CD8-positive, alpha-beta memory T cell (primary cell): ENCODE measurements at regions not wholly inside any gene's neighbourhood (a gene's known extent, or its start where the extent isn't known, plus 50 kb on each side); places are given as distances from the start of the nearest gene placed in this dataset.

ENCODE experiments used
- CTCF ChIA-PET: fragments of 350-600 bp; sonication (Branson Sonifier 250); formaldehyde crosslinking; loops from one replicate; lab custom pipeline; 2021; ENCODE audit warnings: antibody characterized with exemption; lab: Charles Lee
- POLR2A ChIA-PET: fragments of 350-600 bp; sonication (Branson Sonifier 250); formaldehyde crosslinking; loops from one replicate; lab custom pipeline; 2021; ENCODE audit warnings: antibody characterized with exemption; lab: Charles Lee
- DNase-seq, 5 donors: peaks; one replicate each; pipeline versions ENCODE4 v3.0.0 to v3.0.0-alpha.2; 2020 to 2022; ENCODE audit warnings: mixed read lengths in 1 of 5
- H3K27ac ChIP-seq: one replicate; pipeline ENCODE4 v1.7.0; 2013; ENCODE audit warnings: low read depth, mild to moderate bottlenecking, low read length, moderate library complexity
- H3K27me3 ChIP-seq: 2 replicates; pipeline ENCODE4 v1.7.0; 2013; ENCODE audit warnings: low read length, mild to moderate bottlenecking; ENCODE audit not compliant: insufficient read depth, poor library complexity, severe bottlenecking
- H3K36me3 ChIP-seq: 2 replicates; pipeline ENCODE4 v1.7.0; 2013; ENCODE audit warnings: mild to moderate bottlenecking, low read length, moderate library complexity; ENCODE audit not compliant: insufficient read depth
- H3K4me1 ChIP-seq: 2 replicates; pipeline ENCODE4 v1.7.0; 2013; ENCODE audit warnings: mild to moderate bottlenecking, low read length, moderate library complexity; ENCODE audit not compliant: insufficient read depth
- H3K4me3 ChIP-seq: 2 replicates; pipeline ENCODE4 v1.7.0; 2013; ENCODE audit warnings: mild to moderate bottlenecking, low read length
- H3K9me3 ChIP-seq: 2 replicates; pipeline ENCODE4 v1.7.0; 2013; ENCODE audit warnings: mild to moderate bottlenecking, low read length
- H3K27ac Mint-ChIP-seq, 8 donors: one replicate each; pipeline ENCODE4 v1.8.0; 2020 to 2021; ENCODE audit warnings: mixed read lengths in 8 of 8, mild to moderate bottlenecking in 6 of 8, inconsistent platforms in 3 of 8, moderate library complexity in 3 of 8
- H3K27me3 Mint-ChIP-seq, 2 donors: one replicate each; pipeline ENCODE4 v1.8.0; 2020 to 2021; ENCODE audit warnings: mixed read lengths in 2 of 2, mild to moderate bottlenecking in 1 of 2, moderate library complexity in 1 of 2
- H3K36me3 Mint-ChIP-seq, 3 donors: one replicate each; pipeline ENCODE4 v1.8.0; 2020 to 2021; ENCODE audit warnings: mixed read lengths in 3 of 3, inconsistent platforms in 1 of 3, mild to moderate bottlenecking in 1 of 3
- H3K4me1 Mint-ChIP-seq, 3 donors: one replicate each; pipeline ENCODE4 v1.8.0; 2020 to 2021; ENCODE audit warnings: mixed read lengths in 3 of 3, inconsistent platforms in 1 of 3, mild to moderate bottlenecking in 1 of 3
- H3K4me3 Mint-ChIP-seq, 7 donors: one replicate each; pipeline ENCODE4 v1.8.0; 2020 to 2021; ENCODE audit warnings: mixed read lengths in 7 of 7, mild to moderate bottlenecking in 6 of 7, moderate library complexity in 4 of 7, inconsistent platforms in 2 of 7
- H3K9me3 Mint-ChIP-seq, 5 donors: one replicate each; pipeline ENCODE4 v1.8.0; 2020 to 2022; ENCODE audit warnings: mixed read lengths in 5 of 5, mild to moderate bottlenecking in 3 of 5, moderate library complexity in 2 of 5, inconsistent platforms in 1 of 5

GRCh38 chr4:29861307-29861706 is 858.9 kb upstream of the PCDH7 start:
- Mint-ChIP-seq H3K27ac (no peak overlapping the region), H3K36me3 (no peaks in the 10 kb centered on the region), H3K4me1 (no peaks in the 10 kb centered on the region), H3K27me3 (no peaks in the 10 kb centered on the region), H3K9me3 (peaks cover 7 to 45% (median 15%) of the 10 kb centered on the region in 5 donors), H3K4me3 (no peak overlapping the region)
- ChIA-PET CTCF (no interaction called here), POLR2A (no interaction called here)
- H3K36me3 ChIP-seq, result no peaks in the 10 kb centered on the region
- no peaks in the 10 kb centered on the region for H3K27me3 ChIP-seq
- no peak overlapping the region for H3K27ac ChIP-seq
- no peak for DNase-seq
- H3K9me3 ChIP-seq, result no peaks in the 10 kb centered on the region
- no peak overlapping the region for H3K4me3 ChIP-seq
- H3K4me1 ChIP-seq, result no peaks in the 10 kb centered on the region

DNA sequence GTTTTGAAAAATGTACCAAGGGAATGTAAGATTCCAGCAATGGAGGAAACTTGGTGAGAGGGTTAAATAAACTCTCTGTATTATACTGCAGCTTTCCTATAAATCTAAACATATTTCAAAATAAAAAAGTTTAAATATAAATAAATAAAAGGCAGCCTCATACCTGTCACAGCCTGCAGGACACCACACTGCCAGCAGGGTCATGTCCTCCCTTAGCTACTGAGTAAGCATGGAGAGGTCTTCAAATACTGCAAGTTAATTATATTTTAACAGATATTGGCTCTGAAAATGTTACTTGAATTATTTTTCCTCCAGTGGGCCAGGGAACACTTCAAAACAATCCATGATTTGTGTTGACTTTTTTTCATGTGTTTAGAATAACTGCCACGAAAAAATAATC is 852.8 kb upstream of the PCDH7 start:
- POLR2A ChIA-PET, result no interaction called here
- Mint-ChIP-seq H3K36me3 (no peaks in the 10 kb centered on the region), H3K4me1 (no peaks in the 10 kb centered on the region), H3K27me3 (no peaks in the 10 kb centered on the region), H3K9me3 (peaks cover 4 to 38% (median 12%) of the 10 kb centered on the region in 5 donors), H3K27ac (no peak overlapping the region), H3K4me3 (no peak overlapping the region)
- no peaks in the 10 kb centered on the region for H3K36me3 ChIP-seq
- CTCF ChIA-PET, result no interaction called here
- H3K27me3 ChIP-seq, result no peaks in the 10 kb centered on the region
- DNase-seq, result no peak
- no peak overlapping the region for H3K27ac ChIP-seq
- H3K4me1 ChIP-seq, result no peaks in the 10 kb centered on the region
- no peak overlapping the region for H3K4me3 ChIP-seq
- no peaks in the 10 kb centered on the region for H3K9me3 ChIP-seq

DNA sequence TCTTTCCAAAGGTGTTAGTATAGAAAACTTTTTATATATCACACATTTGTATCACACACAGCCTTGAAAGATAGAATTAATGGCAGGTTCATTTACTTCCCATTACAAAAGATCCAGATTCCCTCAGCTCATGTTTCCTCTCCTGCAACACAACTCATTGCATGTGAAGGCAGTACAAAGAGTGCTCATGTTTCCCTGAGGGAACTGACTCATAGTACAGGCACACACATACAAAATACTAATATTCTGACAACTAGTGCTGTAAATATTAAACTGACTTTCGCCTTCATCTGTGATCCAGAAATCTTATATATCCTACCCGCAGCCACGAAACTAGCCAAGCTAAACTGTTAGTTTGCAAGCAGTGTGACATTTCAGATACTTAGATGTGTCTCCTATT is 819.8 kb upstream of the PCDH7 start:
- Histone ChIP-seq H3K9me3 (no peaks in the 10 kb centered on the region), H3K36me3 (no peaks in the 10 kb centered on the region), H3K27ac (no peak overlapping the region), H3K4me1 (no peaks in the 10 kb centered on the region), H3K27me3 (no peaks in the 10 kb centered on the region), H3K4me3 (no peak overlapping the region)
- POLR2A ChIA-PET, result no interaction called here
- no peak overlapping the region for H3K27ac Mint-ChIP-seq
- no peak overlapping the region for H3K4me3 Mint-ChIP-seq
- H3K9me3 Mint-ChIP-seq, result peaks cover 3 to 21% (median 5%) of the 10 kb centered on the region in 5 donors
- no peaks in the 10 kb centered on the region for H3K4me1 Mint-ChIP-seq
- no peaks in the 10 kb centered on the region for H3K36me3 Mint-ChIP-seq
- H3K27me3 Mint-ChIP-seq, result no peaks in the 10 kb centered on the region
- no peak for DNase-seq
- CTCF ChIA-PET, result no interaction called here

DNA sequence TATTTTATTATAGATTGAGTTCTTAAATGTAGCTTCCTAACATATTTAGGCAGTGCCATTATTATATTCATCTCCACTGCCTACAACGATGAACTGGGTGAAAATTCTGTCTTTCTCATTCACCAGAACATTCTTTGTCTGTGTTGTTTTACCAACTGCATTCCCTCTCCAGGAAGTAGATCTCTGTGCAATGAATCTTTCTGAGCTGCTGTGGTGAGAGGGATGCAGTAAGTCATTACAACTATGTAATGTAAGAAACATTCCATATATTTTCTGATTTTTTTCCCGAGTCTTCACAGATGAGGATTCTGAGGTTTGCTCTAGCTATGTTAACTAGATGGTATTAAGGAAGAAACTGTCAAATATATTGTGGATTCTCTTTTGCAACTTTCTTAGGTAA is 811.9 kb upstream of the PCDH7 start:
- H3K4me3 ChIP-seq, result no peak overlapping the region
- H3K4me3 Mint-ChIP-seq, result no peak overlapping the region
- DNase-seq, result no peak
- no peaks in the 10 kb centered on the region for H3K9me3 ChIP-seq
- H3K27ac Mint-ChIP-seq, result no peak overlapping the region
- no peaks in the 10 kb centered on the region for H3K36me3 Mint-ChIP-seq
- H3K4me1 Mint-ChIP-seq, result no peaks in the 10 kb centered on the region
- H3K4me1 ChIP-seq, result no peaks in the 10 kb centered on the region
- no peak overlapping the region for H3K27ac ChIP-seq
- H3K9me3 Mint-ChIP-seq, result peaks cover 6 to 28% (median 12%) of the 10 kb centered on the region in 5 donors
- no peaks in the 10 kb centered on the region for H3K36me3 ChIP-seq
- CTCF ChIA-PET, result no interaction called here
- H3K27me3 Mint-ChIP-seq, result no peaks in the 10 kb centered on the region
- no peaks in the 10 kb centered on the region for H3K27me3 ChIP-seq
- POLR2A ChIA-PET, result no interaction called here

DNA sequence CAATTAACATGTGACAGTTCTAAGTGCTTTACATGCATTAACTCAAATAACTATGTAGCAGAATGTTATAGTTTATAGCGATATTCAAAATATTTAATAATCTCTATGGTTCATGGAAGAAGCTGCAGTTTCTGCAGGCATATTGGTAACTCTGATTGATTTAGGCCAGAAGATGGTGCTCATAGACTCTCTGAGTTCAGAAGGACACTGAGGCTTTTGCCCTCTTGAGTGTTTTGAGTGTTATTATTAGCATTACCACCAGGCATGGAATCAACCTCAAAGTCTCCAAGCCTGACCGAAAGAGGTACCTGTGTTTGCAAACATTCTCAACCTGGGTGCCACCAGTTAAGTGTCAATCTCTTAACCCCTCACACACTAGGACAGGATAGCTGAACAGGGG is 792.3 kb upstream of the PCDH7 start:
- Histone ChIP-seq H3K27ac (no peak overlapping the region), H3K27me3 (no peaks in the 10 kb centered on the region), H3K9me3 (no peaks in the 10 kb centered on the region), H3K4me1 (no peaks in the 10 kb centered on the region), H3K36me3 (no peaks in the 10 kb centered on the region), H3K4me3 (no peak overlapping the region)
- Mint-ChIP-seq H3K9me3 (peaks cover 13 to 20% (median 15%) of the 10 kb centered on the region in 5 donors), H3K4me3 (no peak overlapping the region), H3K27me3 (no peaks in the 10 kb centered on the region), H3K4me1 (no peaks in the 10 kb centered on the region), H3K36me3 (no peaks in the 10 kb centered on the region), H3K27ac (no peak overlapping the region)
- no peak for DNase-seq
- ChIA-PET CTCF (no interaction called here), POLR2A (no interaction called here)

DNA sequence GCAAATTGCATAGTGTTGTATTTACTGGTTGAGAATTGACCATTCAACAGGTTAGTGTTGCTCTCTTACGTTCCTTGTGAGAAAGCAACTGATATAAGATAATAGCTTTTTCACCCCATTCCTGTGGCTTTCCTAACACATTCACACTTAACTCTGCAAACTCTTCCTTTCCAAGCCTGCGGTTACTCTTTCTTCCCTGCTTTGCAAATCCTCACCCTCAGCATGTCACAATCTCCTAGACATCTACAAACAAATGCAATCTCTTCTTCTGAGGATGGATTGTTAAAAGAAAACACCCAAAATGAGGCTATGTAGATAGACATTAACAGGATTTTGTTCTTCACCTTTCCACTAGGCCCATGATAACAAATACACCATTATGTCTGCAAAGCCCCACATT is 771.7 kb upstream of the PCDH7 start:
- no peaks in the 10 kb centered on the region for H3K27me3 Mint-ChIP-seq
- peaks cover 0 to 12% (median 9%) of the 10 kb centered on the region in 5 donors for H3K9me3 Mint-ChIP-seq
- Histone ChIP-seq H3K27me3 (no peaks in the 10 kb centered on the region), H3K27ac (no peak overlapping the region), H3K9me3 (no peaks in the 10 kb centered on the region), H3K4me1 (no peaks in the 10 kb centered on the region), H3K4me3 (no peak overlapping the region), H3K36me3 (no peaks in the 10 kb centered on the region)
- H3K4me3 Mint-ChIP-seq, result no peak overlapping the region
- POLR2A ChIA-PET, result no interaction called here
- DNase-seq, result no peak
- no peak overlapping the region for H3K27ac Mint-ChIP-seq
- H3K4me1 Mint-ChIP-seq, result no peaks in the 10 kb centered on the region
- no peaks in the 10 kb centered on the region for H3K36me3 Mint-ChIP-seq
- CTCF ChIA-PET, result no interaction called here

DNA sequence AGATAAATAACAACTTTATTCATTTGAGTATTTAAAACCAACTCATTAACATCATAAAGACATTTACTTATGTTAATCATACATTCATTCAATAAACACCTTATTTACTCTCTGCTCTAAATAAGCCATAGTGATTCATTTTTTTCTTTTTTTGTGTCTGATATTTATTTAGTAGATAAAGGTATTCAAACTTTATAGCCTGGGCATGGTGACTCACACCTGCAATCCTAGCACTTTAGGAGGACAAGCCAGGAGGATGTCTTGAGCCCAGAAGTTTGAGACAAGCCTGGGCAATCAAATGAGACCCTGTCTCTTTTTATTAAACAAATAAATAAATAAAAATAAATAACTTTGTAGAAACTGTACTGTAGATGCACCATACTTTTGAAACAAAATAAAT is 771.3 kb upstream of the PCDH7 start:
- DNase-seq, result no peak
- no peak overlapping the region for H3K4me3 ChIP-seq
- no peaks in the 10 kb centered on the region for H3K27me3 Mint-ChIP-seq
- H3K9me3 ChIP-seq, result no peaks in the 10 kb centered on the region
- H3K36me3 ChIP-seq, result no peaks in the 10 kb centered on the region
- ChIA-PET POLR2A (no interaction called here), CTCF (no interaction called here)
- H3K4me1 Mint-ChIP-seq, result no peaks in the 10 kb centered on the region
- H3K4me3 Mint-ChIP-seq, result no peak overlapping the region
- peaks cover 0 to 16% (median 9%) of the 10 kb centered on the region in 5 donors for H3K9me3 Mint-ChIP-seq
- no peaks in the 10 kb centered on the region for H3K4me1 ChIP-seq
- H3K27me3 ChIP-seq, result no peaks in the 10 kb centered on the region
- no peaks in the 10 kb centered on the region for H3K36me3 Mint-ChIP-seq
- no peak overlapping the region for H3K27ac Mint-ChIP-seq
- no peak overlapping the region for H3K27ac ChIP-seq

- Mint-ChIP-seq H3K4me1 (no peaks in the 10 kb centered on the region), H3K9me3 (peaks cover 0 to 15% (median 8%) of the 10 kb centered on the region in 5 donors), H3K36me3 (no peaks in the 10 kb centered on the region), H3K4me3 (no peak overlapping the region), H3K27ac (no peak overlapping the region), H3K27me3 (no peaks in the 10 kb centered on the region)
- POLR2A ChIA-PET, result no interaction called here
- CTCF ChIA-PET, result no interaction called here
- Histone ChIP-seq H3K9me3 (no peaks in the 10 kb centered on the region), H3K4me1 (no peaks in the 10 kb centered on the region), H3K4me3 (no peak overlapping the region), H3K27ac (no peak overlapping the region), H3K27me3 (no peaks in the 10 kb centered on the region), H3K36me3 (no peaks in the 10 kb centered on the region)
- DNase-seq, result no peak
These were observed 753.8 kb upstream of the PCDH7 start for GRCh38 chr4:29966386-29966785.

DNA sequence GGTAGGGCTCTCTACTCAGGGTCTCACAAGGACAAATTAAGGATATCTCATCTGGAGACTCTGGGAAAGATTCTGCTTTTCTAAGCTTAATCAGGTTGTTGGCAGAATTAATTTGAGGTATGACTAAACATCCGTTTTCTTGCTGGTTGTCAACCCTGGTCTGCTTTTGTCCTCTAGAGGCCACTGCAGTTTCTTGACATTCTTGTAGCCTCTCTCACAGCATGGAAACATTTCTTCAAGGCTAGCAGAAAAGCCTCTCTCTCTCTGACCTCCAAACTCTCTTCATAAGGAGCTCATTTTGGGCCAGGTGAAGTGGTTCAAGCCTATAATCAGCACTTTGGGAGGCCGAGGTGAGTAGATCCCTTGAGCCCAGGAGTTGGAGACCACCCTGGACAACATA is 749.5 kb upstream of the PCDH7 start:
- no peak overlapping the region for H3K4me3 ChIP-seq
- Mint-ChIP-seq H3K36me3 (no peaks in the 10 kb centered on the region), H3K4me1 (no peaks in the 10 kb centered on the region), H3K4me3 (no peak overlapping the region), H3K27me3 (no peaks in the 10 kb centered on the region), H3K9me3 (peaks cover 0 to 24% (median 5%) of the 10 kb centered on the region in 5 donors), H3K27ac (no peak overlapping the region)
- H3K4me1 ChIP-seq, result no peaks in the 10 kb centered on the region
- H3K27ac ChIP-seq, result no peak overlapping the region
- no peaks in the 10 kb centered on the region for H3K9me3 ChIP-seq
- no peaks in the 10 kb centered on the region for H3K27me3 ChIP-seq
- no peak for DNase-seq
- ChIA-PET CTCF (no interaction called here), POLR2A (no interaction called here)
- H3K36me3 ChIP-seq, result no peaks in the 10 kb centered on the region
